BJ (cell line): ENCODE measurements at regions not wholly inside any gene's neighbourhood (a gene's known extent, or its start where the extent isn't known, plus 50 kb on each side); places are given as distances from the start of the nearest gene placed in this dataset.
"Not testable (repeated sequence)": the region's sequence is repeated elsewhere in the genome, so short reads cannot be mapped to it uniquely, and the experiment has no call there.

Experiments
- CTCF ChIA-PET: fragments of 350-600 bp; formaldehyde crosslinking; extraction: SDS; loops from one replicate; lab custom pipeline; 2021; ENCODE audit warnings: antibody characterized with exemption, inconsistent platforms; lab: Yijun Ruan, JAX
- POLR2A ChIA-PET: fragments of 300-600 bp; sonication (Branson Sonifier 250); formaldehyde crosslinking; extraction: SDS; loops from one replicate; lab custom pipeline; 2021; ENCODE audit warnings: antibody characterized with exemption; lab: Charles Lee
- DNase-seq: peaks from one replicate; pipeline ENCODE4 v3.0.0-alpha.2; 2011; ENCODE audit warnings: low read depth
- H3K27me3 ChIP-seq: 2 replicates; pipeline ENCODE4 v1.6.0; 2011; ENCODE audit warnings: low read length; ENCODE audit not compliant: control insufficient read depth, insufficient read depth
- H3K36me3 ChIP-seq: 2 replicates; pipeline ENCODE4 v1.5.1; 2011; ENCODE audit warnings: low read length; ENCODE audit not compliant: control insufficient read depth, insufficient read depth
- H3K4me3 ChIP-seq: 2 replicates; pipeline ENCODE4 v1.5.1; 2011; ENCODE audit warnings: low read depth, mild to moderate bottlenecking, control low read depth, low read length
- TF ChIP-seq, protein P1 (sequence below): IDR thresholded peaks from 2 replicates; pipeline ENCODE4 v1.5.1; 2011; ENCODE audit warnings: low read depth, mild to moderate bottlenecking, control low read depth, inconsistent platforms, low read length, moderate library complexity; ENCODE audit not compliant: insufficient read depth

DNA sequence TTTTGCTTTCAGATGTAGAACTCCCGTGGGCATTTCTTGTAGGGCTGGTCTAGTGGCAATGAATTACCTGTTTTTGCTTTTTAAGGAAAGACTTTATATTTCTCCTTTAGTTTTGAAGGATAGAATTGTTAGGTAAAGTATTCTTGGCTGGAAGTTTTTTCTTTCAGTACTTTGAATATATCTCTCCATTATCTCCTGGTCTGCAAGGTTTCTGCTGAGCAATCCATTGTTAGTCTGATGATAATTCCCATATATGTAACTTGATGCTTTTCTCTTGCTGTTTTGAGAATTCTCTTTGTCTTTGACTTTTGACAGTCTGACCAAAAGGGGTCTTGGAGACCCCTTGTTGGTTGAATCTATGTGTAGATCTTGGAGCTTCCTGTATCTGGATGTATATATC, 198.1 kb downstream of the TMEM167A start:
- Histone ChIP-seq H3K27me3 (no peaks in the 10 kb centered on the region), H3K4me3 (no peak overlapping the region), H3K36me3 (no peaks in the 10 kb centered on the region)
- no peak for DNase-seq
- CTCF ChIA-PET, result no interaction called here
- POLR2A ChIA-PET, result no interaction called here
- TF ChIP-seq, protein P1, sequence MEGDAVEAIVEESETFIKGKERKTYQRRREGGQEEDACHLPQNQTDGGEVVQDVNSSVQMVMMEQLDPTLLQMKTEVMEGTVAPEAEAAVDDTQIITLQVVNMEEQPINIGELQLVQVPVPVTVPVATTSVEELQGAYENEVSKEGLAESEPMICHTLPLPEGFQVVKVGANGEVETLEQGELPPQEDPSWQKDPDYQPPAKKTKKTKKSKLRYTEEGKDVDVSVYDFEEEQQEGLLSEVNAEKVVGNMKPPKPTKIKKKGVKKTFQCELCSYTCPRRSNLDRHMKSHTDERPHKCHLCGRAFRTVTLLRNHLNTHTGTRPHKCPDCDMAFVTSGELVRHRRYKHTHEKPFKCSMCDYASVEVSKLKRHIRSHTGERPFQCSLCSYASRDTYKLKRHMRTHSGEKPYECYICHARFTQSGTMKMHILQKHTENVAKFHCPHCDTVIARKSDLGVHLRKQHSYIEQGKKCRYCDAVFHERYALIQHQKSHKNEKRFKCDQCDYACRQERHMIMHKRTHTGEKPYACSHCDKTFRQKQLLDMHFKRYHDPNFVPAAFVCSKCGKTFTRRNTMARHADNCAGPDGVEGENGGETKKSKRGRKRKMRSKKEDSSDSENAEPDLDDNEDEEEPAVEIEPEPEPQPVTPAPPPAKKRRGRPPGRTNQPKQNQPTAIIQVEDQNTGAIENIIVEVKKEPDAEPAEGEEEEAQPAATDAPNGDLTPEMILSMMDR, result no peak

DNA sequence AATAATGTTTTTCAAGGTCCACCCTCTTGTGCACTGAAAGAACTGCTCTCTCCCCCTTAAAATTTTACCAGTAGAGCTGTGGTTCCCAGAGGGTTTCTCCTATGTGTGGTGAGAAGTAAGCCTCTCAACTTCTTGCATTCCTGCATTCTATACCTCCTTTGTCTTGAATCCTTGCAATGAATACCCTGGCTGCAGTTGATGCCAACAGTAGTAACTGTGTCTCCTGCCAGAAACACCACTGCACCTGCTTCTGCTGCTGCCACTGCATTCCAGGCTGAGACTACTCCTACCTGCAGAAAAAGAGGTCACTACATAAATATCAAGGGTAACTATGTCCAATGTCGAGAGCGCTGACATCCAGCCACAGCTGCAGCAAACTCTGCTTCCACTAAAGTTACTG, 203.7 kb downstream of the TMEM167A start:
- no peaks in the 10 kb centered on the region for H3K27me3 ChIP-seq
- ChIA-PET CTCF (interaction anchor here (0.6 kb wide), 1 partner anchor 112 kb away, joined by 3 read pairs; no protein-coding TSS in a partner anchor), POLR2A (no interaction called here)
- H3K4me3 ChIP-seq, result no peak overlapping the region
- TF ChIP-seq, protein P1, result no peak
- DNase-seq, result no peak
- no peaks in the 10 kb centered on the region for H3K36me3 ChIP-seq

DNA sequence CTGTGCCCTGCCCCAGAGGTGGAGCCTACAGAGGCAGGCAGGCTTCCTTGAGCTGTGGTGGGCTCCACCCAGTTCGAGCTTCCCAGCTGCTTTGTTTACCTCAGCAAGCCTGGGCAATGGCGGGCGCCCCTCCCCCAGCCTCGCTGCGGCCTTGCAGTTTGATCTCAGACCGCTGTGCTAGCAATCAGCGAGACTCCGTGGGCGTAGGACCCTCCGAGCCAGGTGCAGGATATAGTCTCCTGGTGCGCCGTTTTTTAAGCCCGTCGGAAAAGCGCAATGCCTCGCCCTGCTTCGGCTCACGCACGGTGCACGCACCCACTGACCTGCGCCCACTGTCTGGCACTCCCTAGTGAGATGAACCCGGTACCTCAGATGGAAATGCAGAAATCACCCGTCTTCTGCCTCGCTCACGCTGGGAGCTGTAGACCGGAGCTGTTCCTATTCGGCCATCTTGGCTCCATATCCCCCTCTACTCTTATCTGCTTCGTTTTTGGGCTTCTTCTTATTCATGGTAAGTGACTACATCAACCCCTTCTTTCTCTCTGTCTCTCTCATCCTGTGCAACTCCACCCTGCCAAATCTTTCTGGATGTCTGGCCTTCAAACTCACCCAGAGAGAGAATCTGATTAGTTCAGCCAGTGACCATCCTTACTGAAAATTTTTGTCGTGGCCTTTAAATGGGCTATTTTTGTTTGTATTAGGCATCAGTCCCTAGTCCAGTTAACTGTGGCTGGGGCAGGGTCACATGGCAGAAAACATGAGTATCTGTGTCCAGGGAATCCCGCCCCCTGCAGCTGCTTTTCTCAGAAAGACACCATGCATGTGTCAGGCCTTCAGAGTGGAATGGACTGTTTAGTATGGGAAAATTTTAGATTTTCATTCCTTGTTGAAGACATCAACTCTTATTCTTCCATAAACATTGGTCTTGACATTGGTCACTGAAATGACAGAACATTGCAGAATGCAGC, 204.6 kb downstream of the TMEM167A start:
- DNase-seq, H3K27me3 ChIP-seq, H3K4me3 ChIP-seq, H3K36me3 ChIP-seq, POLR2A ChIA-PET: not testable (repeated sequence)
- CTCF ChIA-PET, result interaction anchor here (0.6 kb wide), 1 partner anchor 113 kb away, joined by 3 read pairs; no protein-coding TSS in a partner anchor

DNA sequence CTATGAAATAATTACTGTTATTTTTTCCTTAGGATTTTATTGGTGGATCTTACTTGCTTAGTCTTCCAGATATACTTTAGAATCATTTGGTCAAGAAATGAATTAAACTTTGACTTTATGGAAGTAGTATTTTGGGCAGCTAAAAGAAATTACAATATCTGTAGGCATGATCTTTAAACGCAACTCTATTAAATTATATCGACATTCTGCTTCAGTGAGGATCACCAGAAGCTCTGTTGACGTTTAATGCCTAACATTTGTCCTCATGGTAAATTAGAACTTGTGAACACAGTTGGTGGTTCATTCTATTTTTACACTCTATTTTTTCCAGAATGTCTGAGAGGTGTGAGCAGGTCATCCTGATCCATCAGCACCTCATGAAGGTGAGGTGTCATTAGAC, 211.6 kb downstream of the TMEM167A start:
- POLR2A ChIA-PET, result no interaction called here
- Histone ChIP-seq H3K4me3 (no peak overlapping the region), H3K36me3 (no peaks in the 10 kb centered on the region), H3K27me3 (no peaks in the 10 kb centered on the region)
- CTCF ChIA-PET, result interaction anchor here (0.6 kb wide), 1 partner anchor 16 kb away, joined by 3 read pairs; no protein-coding TSS in a partner anchor
- DNase-seq, result no peak
- TF ChIP-seq, protein P1, result no peak

DNA sequence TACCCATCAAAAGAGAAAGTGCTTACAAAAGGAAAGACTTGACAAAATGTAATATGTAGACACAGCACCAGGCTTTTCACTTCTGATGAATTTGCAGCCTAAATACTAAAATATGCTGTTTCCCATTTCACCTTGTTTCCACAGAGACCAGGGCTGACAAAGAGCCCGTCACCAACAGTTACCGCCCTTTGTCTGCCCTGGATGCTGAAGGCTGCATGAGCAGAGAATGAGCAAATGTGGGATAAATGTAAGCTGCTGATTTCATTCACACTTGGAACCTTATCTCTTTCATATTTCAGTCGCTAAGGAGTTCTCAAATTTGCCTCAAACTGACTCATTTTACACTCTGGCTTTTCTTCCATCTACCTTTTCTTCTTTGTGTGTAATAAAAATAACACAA, 213.9 kb downstream of the TMEM167A start:
- ChIA-PET POLR2A (no interaction called here), CTCF (no interaction called here)
- Histone ChIP-seq H3K4me3 (no peak overlapping the region), H3K27me3 (no peaks in the 10 kb centered on the region), H3K36me3 (no peaks in the 10 kb centered on the region)
- no peak for DNase-seq
- TF ChIP-seq, protein P1, result no peak
